ENCODE measurements at regions not wholly inside any gene's neighbourhood (a gene's known extent, or its start where the extent isn't known, plus 50 kb on each side); places are given as distances from the start of the nearest gene placed in this dataset.
A peak's percentile ranks its signal among the peaks of the same experiment; 100 is the strongest.

GRCh38 chr21:40985370-40985769, 138.4 kb upstream of the DSCAM start:
- DNase-seq (ENCODE audit: low spot score), result no peak

DNA sequence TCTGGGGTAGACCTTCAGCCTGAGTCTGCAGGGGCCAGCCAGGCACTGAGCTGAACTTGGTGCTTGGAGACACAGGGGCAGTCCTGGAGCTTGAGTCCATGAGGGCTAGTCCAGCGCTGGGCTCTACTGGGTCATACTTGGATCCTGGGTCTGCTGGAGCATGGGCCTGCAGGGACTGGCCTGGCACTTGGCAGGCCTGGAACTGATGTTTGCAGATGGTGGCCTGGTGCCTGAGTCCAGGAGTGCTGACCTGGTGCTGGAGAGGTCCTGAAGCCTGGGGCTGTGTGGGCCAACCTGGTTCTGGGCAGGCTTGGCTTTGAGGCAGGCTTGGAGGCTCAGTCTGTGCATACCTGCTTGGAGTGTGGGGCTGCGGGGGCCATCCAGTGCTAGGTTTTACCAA, 143.4 kb upstream of the DSCAM start:
- no peak for DNase-seq (ENCODE audit: low spot score)

DNA sequence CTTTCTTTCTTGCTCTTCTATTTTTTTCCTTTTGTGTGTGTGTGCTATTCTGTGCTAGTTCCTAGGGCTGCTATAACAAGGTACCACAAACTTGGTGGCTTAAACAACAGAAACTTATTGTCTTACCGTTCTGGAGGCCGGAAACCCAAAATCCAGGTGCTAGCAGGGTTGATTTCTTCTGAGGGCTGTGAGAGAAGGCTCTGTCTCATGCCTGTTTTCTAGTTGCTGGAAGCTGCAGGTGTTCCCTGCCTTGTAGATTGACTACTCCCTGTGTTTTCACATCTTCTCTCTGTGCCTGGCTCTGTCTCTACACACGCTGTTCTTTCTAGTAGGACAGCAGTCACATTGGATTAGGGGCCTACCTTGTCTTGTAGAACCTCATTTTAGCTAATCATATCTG, 150.9 kb upstream of the DSCAM start:
- DNase-seq (ENCODE audit: low spot score), result no peak

DNA sequence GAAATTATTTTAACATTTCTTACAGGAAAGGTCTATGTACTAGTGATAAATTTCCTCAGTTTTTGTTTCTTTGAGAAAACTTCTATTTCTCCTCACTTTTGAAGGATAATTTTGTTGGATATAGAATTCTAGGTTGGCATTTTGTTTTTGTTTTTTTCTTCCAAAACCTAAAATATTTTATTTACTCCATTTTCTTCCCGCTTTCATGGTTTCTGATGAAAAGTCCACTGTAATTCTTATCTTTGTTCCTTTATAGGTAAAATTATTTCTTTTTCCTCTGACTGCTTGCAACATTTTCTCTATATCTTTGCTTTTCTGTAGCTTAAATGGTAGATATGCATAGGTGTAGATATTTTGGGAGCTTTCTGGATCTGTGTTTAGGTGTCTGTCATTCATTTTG, 153.9 kb upstream of the DSCAM start:
- no peak for DNase-seq (ENCODE audit: low spot score)

DNA sequence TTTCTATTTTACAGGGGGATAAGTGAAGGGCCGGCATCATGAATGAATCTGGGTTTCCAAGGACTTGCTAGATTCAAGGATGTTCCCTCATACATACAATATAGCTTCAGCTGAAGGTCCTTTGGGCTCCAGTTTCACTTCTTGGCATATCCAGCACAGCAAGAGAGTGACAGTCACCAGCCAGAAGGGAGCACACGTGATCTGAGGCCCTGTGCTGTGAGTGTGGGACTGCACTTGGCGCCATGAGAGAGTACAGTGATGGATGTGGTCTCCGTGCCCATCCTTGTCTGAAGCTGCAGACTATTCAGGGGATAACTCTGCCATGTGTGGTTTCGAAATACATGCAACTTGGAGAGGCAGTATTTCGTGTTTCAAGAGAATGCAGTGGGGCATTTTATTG, 159.7 kb upstream of the DSCAM start:
- DNase-seq (ENCODE audit: low spot score), result no peak

DNA sequence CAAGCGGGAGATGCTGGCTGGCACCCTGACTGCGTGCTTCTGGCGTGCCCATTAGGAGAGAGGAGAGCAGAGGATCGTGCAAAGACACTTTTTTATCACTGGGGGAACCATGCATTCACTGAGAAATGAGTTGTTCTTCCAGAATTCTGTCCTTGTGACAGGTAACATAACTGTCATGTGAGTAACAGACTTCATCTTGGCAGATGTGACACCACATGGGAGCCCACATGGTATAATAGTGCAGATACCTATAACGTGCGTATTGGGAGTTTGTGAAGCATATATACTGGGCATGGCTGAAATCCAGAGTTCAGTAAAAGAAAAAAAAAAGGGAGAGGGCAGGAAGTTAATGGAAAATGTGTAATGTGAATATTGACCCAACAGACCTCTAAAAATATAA, 159.6 kb upstream of the BACE2 start:
- DNase-seq (ENCODE audit: low spot score), result no peak

GRCh38 chr21:41008974-41009373, 159.0 kb upstream of the BACE2 start:
- DNase-seq (ENCODE audit: low spot score), result peak; percentile 45

DNA sequence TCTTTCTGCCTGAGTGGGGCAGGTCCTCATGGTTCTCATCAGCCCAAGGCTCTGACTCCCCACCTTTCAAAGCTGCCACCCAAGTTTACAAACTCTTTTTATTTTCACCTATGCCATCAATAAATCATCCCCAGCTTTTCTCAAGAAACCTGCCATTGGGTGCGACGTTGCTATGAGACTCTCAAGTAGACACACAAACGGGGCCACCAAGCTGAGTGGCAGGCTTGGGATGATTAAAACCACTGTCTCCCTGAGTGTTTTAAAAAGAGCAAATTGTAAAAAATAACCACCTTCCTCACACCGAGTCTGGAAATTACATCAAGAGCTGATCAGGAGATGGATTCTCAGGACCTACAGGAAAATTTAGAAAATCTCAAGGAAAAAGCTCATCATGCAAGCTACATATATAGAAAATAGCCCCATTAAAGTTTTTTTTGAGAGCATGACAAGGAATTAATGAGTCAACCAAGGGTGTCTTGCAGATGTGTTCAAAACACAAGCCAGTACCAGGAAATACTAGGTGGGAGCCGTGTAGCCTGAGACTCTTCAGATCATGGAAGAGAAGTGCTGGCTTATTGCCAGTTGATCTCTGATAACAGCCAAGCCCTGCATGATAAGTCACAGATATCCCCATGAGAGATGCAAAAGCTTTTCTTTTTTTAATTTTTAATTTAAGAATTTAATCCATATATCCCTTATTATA, 158.4 kb upstream of the BACE2 start:
- no peak for DNase-seq (ENCODE audit: low spot score)

DNA sequence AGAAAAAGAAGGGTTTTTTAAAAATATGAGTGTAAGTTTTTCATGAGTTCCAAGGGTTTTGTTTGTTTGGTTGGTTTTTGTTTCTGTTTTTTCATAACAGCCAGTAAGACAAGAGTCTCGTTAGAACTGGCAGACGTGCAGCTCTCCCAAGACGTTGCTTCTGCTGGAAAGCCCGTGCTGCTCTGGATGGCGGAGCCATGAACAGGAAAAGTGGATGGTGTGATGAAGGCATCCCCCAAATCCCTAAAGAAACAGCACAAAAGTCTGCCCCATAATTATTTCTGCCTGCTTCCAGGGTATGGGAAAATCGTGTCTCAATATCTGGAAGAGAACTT, 157.9 kb upstream of the BACE2 start:
- DNase-seq (ENCODE audit: low spot score), result no peak

DNA sequence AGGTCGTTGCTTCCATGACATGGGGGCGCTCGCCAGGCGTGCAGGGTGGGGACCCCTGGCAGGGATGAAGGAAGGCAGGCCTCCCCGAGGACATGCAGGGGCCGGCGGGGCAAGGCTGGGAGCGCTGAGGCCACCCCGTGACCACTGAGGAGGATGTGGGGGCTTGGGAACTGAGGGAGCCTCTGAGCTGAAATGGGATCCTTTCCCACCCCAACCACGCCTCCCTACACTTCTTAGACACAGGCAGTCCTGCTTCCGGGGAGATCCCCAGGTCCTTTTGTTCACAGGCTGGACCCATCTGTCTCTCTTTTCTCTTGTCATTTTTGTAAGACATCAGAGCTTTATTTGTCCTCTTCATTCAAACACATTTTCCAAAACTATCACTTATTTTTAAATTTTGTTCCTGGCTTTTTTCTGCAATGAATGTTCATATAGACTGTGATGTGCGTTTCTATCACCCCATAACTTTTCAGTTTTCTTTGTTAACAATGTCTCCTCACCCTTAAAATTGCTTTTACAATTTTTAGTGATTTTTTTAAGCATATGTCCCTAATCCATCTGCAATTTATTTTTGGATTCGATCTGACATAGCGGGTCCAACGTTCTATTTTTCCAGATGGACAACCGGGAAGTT, 156.7 kb upstream of the BACE2 start:
- DNase-seq (ENCODE audit: low spot score), result no peak

GRCh38 chr21:41011951-41012366, 156.0 kb upstream of the BACE2 start:
- no peak for DNase-seq (ENCODE audit: low spot score)

DNA sequence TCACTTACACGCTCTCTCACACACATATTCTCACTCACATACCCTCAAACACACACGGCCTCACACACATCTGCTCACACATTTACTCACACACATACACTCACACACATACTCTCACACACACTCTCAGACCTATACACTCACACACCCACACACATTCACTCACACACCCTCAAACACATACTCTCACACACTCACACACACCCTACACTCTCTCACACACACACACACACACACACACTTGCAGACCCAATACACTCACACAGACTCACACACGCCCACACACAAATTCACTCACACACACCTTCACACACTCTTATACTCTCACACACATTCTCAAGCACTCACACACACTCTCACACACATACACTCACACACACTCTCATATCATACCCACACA, 155.5 kb upstream of the BACE2 start:
- DNase-seq (ENCODE audit: low spot score), result no peak

DNA sequence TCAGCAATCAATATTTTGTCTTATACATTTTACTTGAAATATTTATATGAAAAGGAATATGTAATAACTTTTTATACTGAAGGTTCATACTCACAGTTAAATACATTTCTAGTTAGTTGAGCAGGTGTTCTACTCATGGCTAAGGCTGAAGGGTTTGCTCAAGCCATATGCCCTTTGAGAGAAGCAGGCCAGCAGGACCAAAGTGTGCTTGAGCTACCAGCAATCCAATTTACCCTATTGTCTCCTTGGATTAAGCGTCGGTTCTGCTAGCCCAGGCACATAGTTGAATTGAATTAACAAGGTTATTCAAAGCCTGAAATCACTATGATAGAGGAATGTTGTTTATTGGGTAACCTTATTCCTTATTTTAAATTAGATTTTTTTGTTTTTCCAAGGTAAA, 151.5 kb upstream of the BACE2 start:
- DNase-seq (ENCODE audit: low spot score), result no peak

DNA sequence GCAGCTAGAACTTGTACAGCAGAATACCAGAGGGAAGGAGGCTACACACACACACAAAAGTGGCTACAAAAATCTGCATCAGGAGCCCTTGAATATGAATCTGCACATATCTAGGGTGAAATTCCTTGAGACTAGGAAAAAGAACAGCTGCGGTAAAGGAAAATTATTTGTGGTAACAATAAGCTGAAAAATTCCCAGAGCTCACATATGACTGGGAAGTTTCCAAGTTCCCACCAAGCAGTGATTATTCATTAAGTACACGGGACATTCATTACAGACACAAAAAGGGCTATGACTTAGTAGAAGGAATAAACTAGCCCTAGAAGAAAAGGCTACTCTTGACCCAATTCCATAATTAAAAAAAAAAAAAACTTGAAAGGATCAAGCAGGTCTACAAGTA, 149.5 kb upstream of the BACE2 start:
- no peak for DNase-seq (ENCODE audit: low spot score)

- no peak for DNase-seq (ENCODE audit: low spot score)
Observed at GRCh38 chr21:41023936-41024335, 144.0 kb upstream of the BACE2 start.

DNA sequence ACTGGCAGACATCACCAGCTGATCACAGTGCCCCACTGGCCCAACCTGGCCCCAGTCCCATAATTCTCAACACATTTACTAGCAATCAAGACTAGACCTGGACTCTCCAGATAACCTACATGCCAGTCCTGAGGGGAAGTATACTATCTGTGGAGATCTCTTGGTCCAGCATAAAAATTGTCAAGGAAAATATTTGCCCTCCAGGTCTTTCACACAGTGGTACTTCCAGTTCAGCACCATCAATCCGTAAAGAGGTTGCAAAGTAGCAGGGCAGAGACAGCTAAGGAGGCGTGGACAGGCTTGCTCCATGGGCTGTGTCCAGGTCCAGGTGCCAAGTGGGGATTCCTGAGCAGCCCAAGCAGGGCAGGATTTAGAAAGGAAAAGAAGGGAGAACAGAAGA, 143.6 kb upstream of the BACE2 start:
- DNase-seq (ENCODE audit: low spot score), result no peak

DNA sequence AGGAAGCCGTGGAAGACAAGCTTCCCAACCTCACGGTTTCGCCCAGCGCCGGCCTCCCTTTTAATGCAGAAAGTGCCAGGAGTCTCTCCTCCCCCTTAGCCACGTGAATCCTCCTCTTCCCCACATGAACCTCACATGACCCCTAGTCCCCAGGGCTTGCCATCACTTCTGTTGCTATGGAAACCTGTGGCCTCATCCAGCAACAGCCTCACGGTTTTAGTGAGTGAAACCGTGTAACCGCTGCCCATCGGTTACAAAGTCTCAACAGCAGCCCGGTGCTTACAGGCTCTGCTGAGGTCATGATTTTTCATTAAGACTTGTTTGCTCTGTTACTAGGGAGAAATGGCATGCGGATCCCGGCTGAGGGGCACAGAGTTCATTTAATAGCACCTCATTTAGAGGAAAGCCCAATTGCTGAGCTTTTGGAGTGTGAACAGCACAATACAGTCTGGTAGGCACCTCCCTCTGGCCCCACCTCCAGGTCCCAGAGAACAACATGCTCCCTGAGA, 143.2 kb upstream of the BACE2 start:
- DNase-seq (ENCODE audit: low spot score), result no peak

DNA sequence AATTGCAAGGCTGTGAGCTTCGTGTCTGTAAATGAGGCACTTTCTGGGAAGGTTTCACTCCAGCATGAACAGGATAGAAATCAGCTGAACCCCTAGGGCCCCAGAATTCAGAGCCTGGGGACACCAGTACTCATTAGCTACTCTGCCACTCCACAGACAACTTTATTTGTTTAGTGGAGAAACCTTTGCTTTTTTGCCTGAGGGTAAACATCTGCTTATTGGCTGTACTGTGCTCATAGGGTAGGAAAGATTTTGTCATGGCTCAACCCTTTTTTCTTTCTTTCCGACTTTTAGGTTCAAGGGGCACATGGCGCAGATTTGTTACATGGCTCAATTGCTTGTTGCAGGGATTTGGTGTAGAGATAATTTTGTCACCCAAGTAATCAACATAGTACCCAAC, 138.4 kb upstream of the BACE2 start:
- DNase-seq (ENCODE audit: low spot score), result no peak

GRCh38 chr21:41031701-41032220, 136.2 kb upstream of the BACE2 start:
- no peak for DNase-seq (ENCODE audit: low spot score)

DNA sequence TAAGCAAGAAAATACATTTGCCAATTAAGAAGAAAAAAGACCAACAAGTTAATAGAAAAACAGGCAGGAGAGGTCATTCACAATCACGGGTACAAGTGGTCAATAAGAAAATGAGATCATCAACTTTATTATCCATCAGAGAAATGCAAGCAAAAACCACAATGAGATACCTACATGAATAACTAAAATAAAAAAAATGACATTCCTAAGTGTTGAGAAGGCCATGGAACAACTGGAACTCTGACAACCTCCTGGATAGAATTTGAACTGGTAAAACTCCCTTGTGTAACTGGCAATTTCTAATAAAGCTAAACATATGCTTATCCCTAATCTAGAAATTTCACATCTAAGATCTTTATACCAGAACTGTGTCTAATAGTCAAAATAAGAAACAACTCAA, 135.4 kb upstream of the BACE2 start:
- DNase-seq (ENCODE audit: low spot score), result no peak

- DNase-seq (ENCODE audit: low spot score), result no peak
Observed at GRCh38 chr21:41037212-41037611, 130.7 kb upstream of the BACE2 start.

- DNase-seq (ENCODE audit: low spot score), result peak; percentile 17
Observed at GRCh38 chr21:41037936-41038335, 130.0 kb upstream of the BACE2 start.

DNA sequence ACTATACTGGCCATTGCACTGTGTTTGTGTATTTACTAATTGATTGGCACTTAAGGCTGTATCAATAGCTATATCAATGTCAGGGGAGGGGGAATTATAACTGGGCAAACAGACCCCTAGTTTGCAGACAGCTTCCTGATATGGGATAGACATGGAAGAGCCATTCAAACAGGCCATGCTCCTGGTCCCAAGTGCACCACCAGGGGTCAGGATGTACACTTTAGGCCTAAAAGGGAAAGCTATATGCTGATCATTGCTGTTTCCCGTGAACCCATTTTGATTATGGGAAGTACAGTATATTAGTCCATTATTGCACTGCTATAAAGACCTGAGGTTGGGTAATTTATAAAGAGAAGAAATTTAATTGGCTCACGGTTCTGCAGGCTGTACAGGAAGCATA, 124.9 kb upstream of the BACE2 start:
- DNase-seq (ENCODE audit: low spot score), result no peak

Data from Ammon's horn (tissue), 1 donor.